A673 (cell line): ENCODE measurements at regions not wholly inside any gene's neighbourhood (a gene's known extent, or its start where the extent isn't known, plus 50 kb on each side); places are given as distances from the start of the nearest gene placed in this dataset.

Source experiments
- BruUV-seq: library from RNA; stranded (reverse); fragments of 400-500 nt; replicated peaks from 2 replicates; lab custom pipeline; 2021; lab: Mats Ljungman, UMichigan
- CTCF ChIA-PET: fragments of 300-600 bp; sonication (Branson Sonifier 250); formaldehyde crosslinking; loops from one replicate; lab custom pipeline; 2022; ENCODE audit warnings: antibody characterized with exemption; lab: Charles Lee
- POLR2A ChIA-PET: fragments of 300-600 bp; sonication (Branson Sonifier 250); formaldehyde crosslinking; loops from one replicate; lab custom pipeline; 2022; ENCODE audit warnings: antibody characterized with exemption; ENCODE audit not compliant: low non-redundant PET; lab: Charles Lee
- DNase-seq: peaks from one replicate; pipeline ENCODE4 v3.0.0-alpha.2; 2015; ENCODE audit warnings: low spot score
- H3K27ac ChIP-seq: fragments of 200-600 bp; sonication (generic); 2 replicates; pipeline ENCODE4 v1.5.1; 2016; ENCODE audit warnings: mixed run types, low read depth, mild to moderate bottlenecking, mixed read lengths, antibody characterized with exemption, low read length; ENCODE audit not compliant: poor library complexity, severe bottlenecking
- H3K27me3 ChIP-seq: fragments of 200-600 bp; sonication (generic); replicated peaks from 2 replicates; pipeline ENCODE4 v1.6.1; 2017; ENCODE audit warnings: mixed run types, low read depth, mild to moderate bottlenecking, mixed read lengths, antibody characterized with exemption, low read length; ENCODE audit not compliant: insufficient read depth, poor library complexity
- H3K36me3 ChIP-seq: fragments of 200-600 bp; sonication (generic); 2 replicates; pipeline ENCODE4 v1.6.1; 2016; ENCODE audit warnings: mixed run types, mild to moderate bottlenecking, mixed read lengths, antibody characterized with exemption, low read length; ENCODE audit not compliant: insufficient read depth, poor library complexity, severe bottlenecking
- H3K4me1 ChIP-seq: fragments of 200-600 bp; sonication (generic); 2 replicates; pipeline ENCODE4 v1.6.1; 2017; ENCODE audit warnings: mixed run types, mild to moderate bottlenecking, mixed read lengths, antibody characterized with exemption, low read length; ENCODE audit not compliant: insufficient read depth, poor library complexity, severe bottlenecking
- H3K4me3 ChIP-seq: fragments of 200-600 bp; sonication (generic); 2 replicates; pipeline ENCODE4 v1.5.1; 2016; ENCODE audit warnings: low read depth, mixed run types, mild to moderate bottlenecking, mixed read lengths, low read length; ENCODE audit not compliant: poor library complexity, severe bottlenecking
- H3K9me3 ChIP-seq: fragments of 200-600 bp; sonication (generic); 2 replicates; pipeline ENCODE4 v1.6.1; 2016; ENCODE audit warnings: mixed run types, low read depth, mild to moderate bottlenecking, mixed read lengths, antibody characterized with exemption, low read length; ENCODE audit not compliant: poor library complexity, severe bottlenecking
- EZH2 ChIP-seq: fragments of 200-600 bp; sonication (generic); IDR thresholded peaks from 2 replicates; pipeline ENCODE4 v1.6.1; 2017; ENCODE audit warnings: borderline replicate concordance, low read depth, mild to moderate bottlenecking, mixed read lengths, antibody characterized with exemption, low read length; ENCODE audit not compliant: poor library complexity, severe bottlenecking
- intact Hi-C: fragments of 100-400 bp; cut with micrococcal nuclease; formaldehyde crosslinking; loops from one replicate; pipeline ENCODE4 v1.10.0; 2022; ENCODE audit not compliant: unreplicated experiment
- TF ChIP-seq, protein P1 (sequence below): fragments of 300-800, 200-600 bp; sonication (generic); conservative IDR thresholded peaks from 2 replicates; pipeline ENCODE4 v1.5.1; 2017; ENCODE audit warnings: low read depth, mild to moderate bottlenecking, antibody characterized with exemption, low read length, moderate library complexity, mixed read lengths

- H3K4me3 ChIP-seq, result no peak overlapping the region
- no TSS peak for BruUV-seq
- H3K27ac ChIP-seq, result no peak overlapping the region
- POLR2A ChIA-PET, result no interaction called here
- H3K9me3 ChIP-seq, result no peaks in the 10 kb centered on the region
- TF ChIP-seq EZH2, result no peak
- TF ChIP-seq, protein P1, sequence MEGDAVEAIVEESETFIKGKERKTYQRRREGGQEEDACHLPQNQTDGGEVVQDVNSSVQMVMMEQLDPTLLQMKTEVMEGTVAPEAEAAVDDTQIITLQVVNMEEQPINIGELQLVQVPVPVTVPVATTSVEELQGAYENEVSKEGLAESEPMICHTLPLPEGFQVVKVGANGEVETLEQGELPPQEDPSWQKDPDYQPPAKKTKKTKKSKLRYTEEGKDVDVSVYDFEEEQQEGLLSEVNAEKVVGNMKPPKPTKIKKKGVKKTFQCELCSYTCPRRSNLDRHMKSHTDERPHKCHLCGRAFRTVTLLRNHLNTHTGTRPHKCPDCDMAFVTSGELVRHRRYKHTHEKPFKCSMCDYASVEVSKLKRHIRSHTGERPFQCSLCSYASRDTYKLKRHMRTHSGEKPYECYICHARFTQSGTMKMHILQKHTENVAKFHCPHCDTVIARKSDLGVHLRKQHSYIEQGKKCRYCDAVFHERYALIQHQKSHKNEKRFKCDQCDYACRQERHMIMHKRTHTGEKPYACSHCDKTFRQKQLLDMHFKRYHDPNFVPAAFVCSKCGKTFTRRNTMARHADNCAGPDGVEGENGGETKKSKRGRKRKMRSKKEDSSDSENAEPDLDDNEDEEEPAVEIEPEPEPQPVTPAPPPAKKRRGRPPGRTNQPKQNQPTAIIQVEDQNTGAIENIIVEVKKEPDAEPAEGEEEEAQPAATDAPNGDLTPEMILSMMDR, result no peak
- DNase-seq, result no peak
- peaks cover 4% of the 10 kb centered on the region for H3K27me3 ChIP-seq
- intact Hi-C loops, result no loop called here
- no peaks in the 10 kb centered on the region for H3K4me1 ChIP-seq
- CTCF ChIA-PET, result no interaction called here
- H3K36me3 ChIP-seq, result no peaks in the 10 kb centered on the region
Measured at GRCh38 chr13:26456650-26457049, 100.8 kb upstream of the WASF3 start.

DNA sequence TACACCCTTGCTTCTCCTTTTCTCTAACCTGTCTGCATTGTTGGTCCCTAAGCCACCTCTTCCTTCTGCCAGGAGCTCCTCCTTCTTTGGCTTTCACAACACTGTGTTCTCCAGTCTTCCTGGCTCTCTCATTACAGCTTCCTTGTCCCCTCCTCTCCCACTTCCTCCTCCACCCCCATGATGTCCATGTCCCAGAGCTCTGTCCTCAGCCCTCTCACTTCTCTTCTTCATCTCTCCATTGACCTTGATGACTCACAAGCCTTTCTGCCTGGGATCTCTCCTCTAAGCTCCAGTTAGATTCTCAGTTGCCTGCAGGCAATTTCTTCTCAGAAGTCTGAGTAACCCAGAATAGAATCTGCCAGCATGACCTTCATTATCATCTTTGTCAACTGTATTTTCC is 100.3 kb upstream of the WASF3 start:
- CTCF ChIA-PET, result no interaction called here
- Histone ChIP-seq H3K27ac (no peak overlapping the region), H3K4me1 (no peaks in the 10 kb centered on the region), H3K36me3 (no peaks in the 10 kb centered on the region), H3K27me3 (peaks cover 4% of the 10 kb centered on the region), H3K4me3 (no peak overlapping the region), H3K9me3 (no peaks in the 10 kb centered on the region)
- POLR2A ChIA-PET, result no interaction called here
- DNase-seq, result no peak
- BruUV-seq, result no TSS peak
- intact Hi-C loops, result no loop called here
- TF ChIP-seq, protein P1, result no peak
- no peak for TF ChIP-seq EZH2

GRCh38 chr13:26458196-26458749 is 99.2 kb upstream of the WASF3 start:
- Histone ChIP-seq H3K27ac (no peak overlapping the region), H3K36me3 (no peaks in the 10 kb centered on the region), H3K4me3 (no peak overlapping the region), H3K9me3 (no peaks in the 10 kb centered on the region), H3K4me1 (no peaks in the 10 kb centered on the region), H3K27me3 (peaks cover 4% of the 10 kb centered on the region)
- TF ChIP-seq EZH2, result no peak
- TF ChIP-seq, protein P1, result no peak
- CTCF ChIA-PET, result no interaction called here
- POLR2A ChIA-PET, result no interaction called here
- BruUV-seq, result no TSS peak
- intact Hi-C loops, result no loop called here
- DNase-seq, result no peak
